Hepatocyte (in vitro differentiated cells): ENCODE measurements at regions not wholly inside any gene's neighbourhood (a gene's known extent, or its start where the extent isn't known, plus 50 kb on each side); places are given as distances from the start of the nearest gene placed in this dataset.

ENCODE experiments used
- DNase-seq: peaks from one replicate; pipeline ENCODE4 v3.0.0-alpha.2; 2016; ENCODE audit warnings: low spot score
- H2AFZ ChIP-seq: fragments of 200-600 bp; sonication (generic); 2 replicates; pipeline ENCODE4 v1.6.0; 2016; ENCODE audit warnings: antibody characterized with exemption, mild to moderate bottlenecking
- H3K27ac ChIP-seq: fragments of 200-600 bp; sonication (generic); 2 replicates; pipeline ENCODE4 v1.5.1; 2016; ENCODE audit warnings: mild to moderate bottlenecking
- H3K27me3 ChIP-seq: fragments of 200-600 bp; sonication (generic); 2 replicates; pipeline ENCODE4 v1.6.1; 2016
- H3K36me3 ChIP-seq: fragments of 200-600 bp; sonication (generic); replicated peaks from 2 replicates; pipeline ENCODE4 v1.5.1; 2016; ENCODE audit warnings: low read depth; ENCODE audit not compliant: insufficient read depth
- H3K4me1 ChIP-seq: fragments of 200-600 bp; sonication (generic); 2 replicates; pipeline ENCODE4 v1.5.1; 2016; ENCODE audit warnings: mild to moderate bottlenecking, moderate library complexity; ENCODE audit not compliant: insufficient read depth
- H3K4me2 ChIP-seq: fragments of 200-600 bp; sonication (generic); 2 replicates; pipeline ENCODE4 v1.6.0; 2016
- H3K4me3 ChIP-seq: fragments of 200-600 bp; sonication (generic); 2 replicates; pipeline ENCODE4 v1.5.1; 2016; ENCODE audit warnings: mild to moderate bottlenecking
- H3K79me2 ChIP-seq: fragments of 200-600 bp; sonication (generic); 2 replicates; pipeline ENCODE4 v1.6.0; 2017; ENCODE audit warnings: mild to moderate bottlenecking
- H3K9me2 ChIP-seq: fragments of 200-600 bp; sonication (generic); replicated peaks from 2 replicates; pipeline ENCODE4 v1.6.0; 2017; ENCODE audit warnings: mild to moderate bottlenecking; ENCODE audit not compliant: insufficient read depth
- H3K9me3 ChIP-seq: fragments of 200-600 bp; sonication (generic); 2 replicates; pipeline ENCODE4 v1.5.1; 2016; ENCODE audit warnings: low read depth, mild to moderate bottlenecking
- H4K20me1 ChIP-seq: fragments of 200-600 bp; sonication (generic); 2 replicates; pipeline ENCODE4 v1.6.0; 2016; ENCODE audit warnings: mild to moderate bottlenecking; ENCODE audit not compliant: insufficient read depth, poor library complexity, severe bottlenecking
- CTCF ChIP-seq: fragments of 200-600 bp; sonication (generic); IDR thresholded peaks from 2 replicates; pipeline ENCODE4 v1.5.1; 2016; ENCODE audit warnings: antibody characterized with exemption, mild to moderate bottlenecking; ENCODE audit not compliant: poor library complexity
- EZH2 ChIP-seq: fragments of 200-600 bp; sonication (generic); IDR thresholded peaks from 2 replicates; pipeline ENCODE4 v1.6.1; 2016; ENCODE audit warnings: antibody characterized with exemption, mild to moderate bottlenecking, borderline replicate concordance
- EZH2phosphoT487 ChIP-seq: fragments of 200-600 bp; sonication (generic); IDR thresholded peaks from one replicate; pipeline ENCODE4 v1.6.1; 2018; ENCODE audit warnings: antibody characterized with exemption, mild to moderate bottlenecking, low read depth, moderate library complexity; ENCODE audit not compliant: unreplicated experiment, severe bottlenecking
- WGBS: methylation state at CpG from one replicate; pipeline ENCODE4 v1.1.6; 2016; ENCODE audit warnings: low lambda C conversion rate; ENCODE audit errors: missing lambda C conversion rate; 5-methylcytosine and 5-hydroxymethylcytosine counted together

DNA sequence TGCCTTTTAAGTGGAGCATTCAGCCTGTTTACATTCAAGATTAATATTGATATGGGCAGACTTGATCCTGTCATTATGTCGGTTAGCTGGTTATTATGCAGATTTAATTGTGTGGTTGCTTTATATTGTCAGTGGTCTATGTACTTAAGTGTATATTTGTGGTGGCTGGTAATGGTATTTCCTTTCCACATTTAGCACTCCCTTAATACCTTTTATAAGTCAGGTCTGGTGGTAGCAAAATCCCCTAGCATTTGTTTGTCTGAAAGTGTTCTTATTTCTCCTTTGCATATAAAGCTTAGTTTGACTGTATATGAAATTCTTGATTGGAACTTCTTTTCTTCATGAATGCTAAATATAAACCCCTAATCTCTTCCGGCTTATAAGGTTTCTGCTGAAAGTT lies 403.7 kb upstream of the EPHA5 start:
- Histone ChIP-seq H3K4me3 (no peak overlapping the region), H3K4me1 (no peaks in the 10 kb centered on the region), H3K27me3 (no peaks in the 10 kb centered on the region), H3K9me3 (no peaks in the 10 kb centered on the region), H3K27ac (no peak overlapping the region), H4K20me1 (no peaks in the 10 kb centered on the region), H3K9me2 (no peaks in the 10 kb centered on the region), H2AFZ (no peak overlapping the region), H3K36me3 (no peaks in the 10 kb centered on the region), H3K79me2 (no peaks in the 10 kb centered on the region), H3K4me2 (no peak overlapping the region)
- whole genome bisulfite sequencing: 73% methylated on average over 2 of the region's 2 CpGs
- no peak for DNase-seq
- no peak for TF ChIP-seq EZH2
- TF ChIP-seq CTCF: no peak
- TF ChIP-seq EZH2phosphoT487: no peak

- Histone ChIP-seq H3K36me3 (no peaks in the 10 kb centered on the region), H3K9me2 (no peaks in the 10 kb centered on the region), H2AFZ (no peak overlapping the region), H3K4me3 (no peak overlapping the region), H3K27me3 (no peaks in the 10 kb centered on the region), H3K27ac (no peak overlapping the region), H3K4me2 (no peak overlapping the region), H4K20me1 (no peaks in the 10 kb centered on the region), H3K9me3 (no peaks in the 10 kb centered on the region), H3K79me2 (no peaks in the 10 kb centered on the region), H3K4me1 (no peaks in the 10 kb centered on the region)
- 80% methylated on average over 2 of the region's 2 CpGs for WGBS
- DNase-seq: no peak
- TF ChIP-seq EZH2phosphoT487 (no peak), EZH2 (no peak), CTCF (no peak)
These were observed 401.6 kb upstream of the EPHA5 start for GRCh38 chr4:66071911-66072310.

GRCh38 chr4:66062921-66063320 lies 392.6 kb upstream of the EPHA5 start:
- no peak for DNase-seq
- Histone ChIP-seq H3K4me1 (no peaks in the 10 kb centered on the region), H3K36me3 (no peaks in the 10 kb centered on the region)

More at GRCh38 chr4:66062921-66063320, 392.6 kb upstream of the EPHA5 start:
- no peaks in the 10 kb centered on the region for H3K9me3 ChIP-seq
- H3K27me3 ChIP-seq: no peaks in the 10 kb centered on the region
- no peak overlapping the region for H3K4me3 ChIP-seq
- no peaks in the 10 kb centered on the region for H3K9me2 ChIP-seq
- H3K79me2 ChIP-seq: no peaks in the 10 kb centered on the region
- H4K20me1 ChIP-seq: no peaks in the 10 kb centered on the region
- no peak overlapping the region for H3K4me2 ChIP-seq
- TF ChIP-seq EZH2phosphoT487: no peak
- no peak for TF ChIP-seq EZH2
- no peak for TF ChIP-seq CTCF
- H2AFZ ChIP-seq: no peak overlapping the region
- no peak overlapping the region for H3K27ac ChIP-seq
